GM18498 (cell line): ENCODE measurements at regions not wholly inside any gene's neighbourhood (a gene's known extent, or its start where the extent isn't known, plus 50 kb on each side); places are given as distances from the start of the nearest gene placed in this dataset.
A peak's percentile ranks its signal among the peaks of the same experiment; 100 is the strongest.
"Not testable (repeated sequence)": the region's sequence is repeated elsewhere in the genome, so short reads cannot be mapped to it uniquely, and the experiment has no call there.

ENCODE experiments used
- ATAC-seq: cut with Tn5 transposase; IDR thresholded peaks from one replicate; pipeline ENCODE4 v1.9.1; 2021; ENCODE audit warnings: mild to moderate bottlenecking, moderate library complexity; ENCODE audit not compliant: unreplicated experiment

DNA sequence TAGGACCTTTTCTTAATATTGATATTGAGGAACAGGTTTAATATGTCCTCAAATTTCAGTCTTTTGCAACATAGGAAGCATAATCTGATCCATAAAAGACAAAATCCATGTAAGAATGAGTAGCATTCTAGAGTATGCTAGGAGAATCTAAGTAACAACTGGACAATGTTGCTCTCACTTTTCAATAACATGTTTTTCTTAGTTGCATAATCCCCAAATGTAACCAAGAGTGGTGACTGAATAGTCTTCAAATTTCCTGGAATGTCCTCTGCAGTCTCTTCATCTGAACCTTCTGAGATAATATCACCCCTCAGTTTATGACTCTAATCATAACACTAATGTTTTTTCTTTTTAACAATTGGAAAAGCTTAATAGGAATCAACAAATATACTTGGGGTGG is 110.0 kb upstream of the ZEB2 start:
- ATAC-seq, result no peak

DNA sequence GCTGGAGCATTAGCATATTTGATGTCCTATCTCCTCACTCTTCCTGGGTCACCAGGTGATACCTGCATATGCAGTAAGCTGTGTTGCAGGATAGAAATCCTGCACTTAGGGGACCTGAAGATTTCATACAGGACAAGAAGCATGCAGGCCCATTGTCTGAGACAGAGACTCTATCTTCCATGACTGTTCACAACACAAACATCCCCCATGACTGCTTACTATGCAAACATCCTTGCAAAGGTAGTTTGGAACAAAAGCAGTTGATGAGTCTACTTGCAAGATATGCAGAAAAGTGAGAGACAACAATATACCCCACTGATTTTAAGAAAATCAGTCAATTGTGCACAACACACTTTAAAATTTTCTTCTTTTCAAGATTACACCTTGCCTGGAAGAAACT is 108.6 kb upstream of the ZEB2 start:
- ATAC-seq, result no peak

GRCh38 chr2:144625626-144626025 is 105.7 kb upstream of the ZEB2 start:
- ATAC-seq, result no peak

DNA sequence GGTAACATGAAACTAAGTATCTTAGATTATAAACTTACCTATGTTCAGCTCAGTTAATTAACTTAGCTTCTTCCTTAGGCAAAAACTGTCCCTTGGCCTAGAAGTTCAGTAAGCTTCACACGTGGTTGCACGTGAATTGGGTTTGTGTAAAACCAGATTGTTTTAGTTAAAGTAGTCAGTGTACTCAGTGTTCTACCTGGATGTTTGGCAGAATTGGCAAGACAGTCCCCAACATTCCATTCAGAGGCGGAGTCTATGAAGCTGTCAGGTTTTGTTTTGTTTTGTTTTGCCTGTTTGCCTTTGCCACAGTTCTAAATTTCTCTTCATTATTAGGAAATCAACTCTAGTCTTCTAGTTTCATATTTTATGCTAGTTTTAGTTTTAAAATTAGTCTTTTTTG is 105.3 kb upstream of the ZEB2 start:
- ATAC-seq, result no peak

DNA sequence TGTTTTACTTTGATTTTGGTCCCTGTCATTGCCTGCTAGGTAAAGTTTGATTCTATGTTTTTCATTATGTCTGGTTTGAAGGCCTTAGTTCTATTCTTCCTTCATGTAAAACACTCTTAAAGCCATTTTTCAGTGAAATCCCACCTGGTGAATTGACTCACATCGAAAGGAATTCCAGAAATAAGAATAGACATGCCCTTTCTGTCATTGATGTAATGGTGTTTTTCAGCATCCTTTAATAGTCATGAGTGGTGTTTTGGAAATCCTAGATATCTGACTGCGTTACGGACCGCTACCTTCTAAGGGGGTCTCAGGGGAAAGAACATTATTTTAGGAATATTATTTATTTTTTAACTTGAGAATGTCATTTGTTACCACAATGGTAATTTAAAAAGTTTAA is 104.5 kb upstream of the ZEB2 start:
- no peak for ATAC-seq

DNA sequence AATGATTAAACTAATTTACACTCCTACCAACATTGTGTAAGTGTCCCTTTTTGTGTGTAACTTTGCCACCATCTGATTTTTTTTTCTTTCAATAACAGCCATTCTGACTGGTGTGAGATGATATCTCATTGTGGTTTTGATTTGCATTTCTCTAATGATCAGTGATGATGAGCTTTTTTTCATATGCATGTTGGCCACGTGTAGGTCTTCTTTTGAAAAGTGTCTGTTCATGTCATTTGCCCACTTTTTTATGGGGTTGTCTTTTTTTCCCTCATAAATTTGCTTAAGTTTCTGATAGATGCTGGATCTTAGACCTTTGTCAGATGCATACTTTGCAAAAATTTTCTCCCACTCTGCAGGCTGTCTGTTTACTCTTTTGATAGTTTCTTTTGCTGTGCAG is 102.5 kb upstream of the ZEB2 start:
- ATAC-seq, result not testable (repeated sequence)

GRCh38 chr2:144621266-144621665 is 101.3 kb upstream of the ZEB2 start:
- no peak for ATAC-seq

DNA sequence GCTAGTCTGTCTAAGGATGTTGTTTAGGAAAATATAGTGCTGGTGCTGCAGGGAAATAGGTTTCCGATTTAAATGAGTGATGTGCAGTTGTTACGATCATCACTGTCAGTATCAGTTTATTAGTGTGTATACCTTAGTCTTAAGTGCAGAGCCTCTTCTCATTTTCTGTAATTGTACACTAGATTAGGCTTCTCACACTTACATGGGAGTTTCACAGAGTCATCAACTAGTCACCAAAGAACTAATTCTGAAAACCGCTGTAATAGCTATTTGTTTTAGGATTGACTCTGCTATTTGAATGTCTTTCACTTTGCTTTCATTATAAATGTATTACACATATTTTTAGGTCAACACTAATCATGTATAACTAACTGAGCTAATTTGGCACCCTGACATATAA is 99.8 kb upstream of the ZEB2 start:
- no peak for ATAC-seq

DNA sequence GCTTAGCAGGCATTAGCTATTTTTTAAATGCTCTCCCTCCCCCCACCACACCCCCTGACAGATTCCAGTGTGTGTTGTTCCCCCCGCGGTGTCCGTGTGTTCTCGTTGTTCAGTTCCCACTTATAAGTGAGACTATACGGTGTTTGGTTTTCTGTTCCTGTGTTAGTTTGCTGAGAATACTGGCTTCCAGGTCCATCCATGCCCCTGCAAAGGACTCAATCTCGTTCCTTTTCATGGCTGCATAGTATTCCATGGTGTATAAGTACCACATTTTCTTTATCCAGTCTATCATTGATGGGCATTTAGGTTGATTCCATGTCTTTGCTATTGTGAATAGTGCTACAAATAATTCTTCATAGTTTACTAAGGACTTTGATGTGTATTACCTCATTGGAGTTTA is 97.3 kb upstream of the ZEB2 start:
- not testable (repeated sequence) for ATAC-seq

DNA sequence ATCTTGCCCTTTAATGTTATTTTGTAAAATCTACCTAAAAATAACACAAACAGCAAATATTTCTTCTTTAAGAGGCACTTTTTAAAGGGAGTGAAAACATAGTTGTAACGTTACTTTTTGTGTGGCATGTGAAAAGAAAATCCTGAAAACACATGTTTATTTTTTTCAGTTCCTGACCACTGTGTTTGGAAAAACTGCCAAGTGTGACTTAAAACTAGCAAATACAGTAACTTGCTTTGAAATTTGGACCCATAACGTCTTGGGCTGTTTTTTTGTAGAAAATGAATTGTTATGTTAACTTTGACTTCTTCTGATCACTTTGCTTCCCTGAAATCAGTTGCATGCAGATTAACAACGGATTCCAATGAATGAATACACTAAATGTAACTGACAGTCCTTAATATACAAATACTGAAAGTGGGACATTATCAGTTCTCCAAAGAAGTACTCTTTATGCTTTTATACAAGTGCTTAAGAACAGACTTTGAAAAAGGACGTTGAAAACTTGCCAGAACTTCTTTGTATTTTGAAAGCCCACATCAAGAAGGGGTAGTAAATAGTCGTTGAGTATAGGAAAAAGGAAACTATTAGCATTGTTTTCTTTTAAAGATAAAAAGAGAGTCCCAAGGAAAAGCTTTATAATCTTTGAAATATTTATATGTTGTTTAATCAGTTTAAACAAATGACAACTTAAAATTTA is 96.1 kb upstream of the ZEB2 start:
- ATAC-seq, result no peak

GRCh38 chr2:144607891-144608521 is 88.1 kb upstream of the ZEB2 start:
- ATAC-seq, result no peak

DNA sequence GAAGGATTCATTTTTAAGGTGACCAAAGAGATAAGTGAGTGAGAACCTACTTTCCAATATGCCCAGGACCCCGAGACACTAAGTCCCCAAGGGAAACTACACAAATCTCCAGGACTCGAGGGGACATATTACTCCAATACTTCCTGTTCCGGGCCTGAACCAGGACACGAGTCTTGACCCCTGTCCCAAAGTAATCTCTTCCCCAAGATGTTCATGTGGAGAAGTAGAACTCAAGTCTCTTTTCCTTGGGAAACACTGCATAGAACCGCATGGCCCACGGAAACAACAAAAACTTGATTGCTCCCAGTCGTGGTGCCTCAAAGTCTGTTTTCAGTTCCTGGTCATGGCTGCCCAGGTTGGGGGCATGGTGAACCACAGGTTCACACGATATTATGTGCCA is 87.2 kb upstream of the ZEB2 start:
- no peak for ATAC-seq

DNA sequence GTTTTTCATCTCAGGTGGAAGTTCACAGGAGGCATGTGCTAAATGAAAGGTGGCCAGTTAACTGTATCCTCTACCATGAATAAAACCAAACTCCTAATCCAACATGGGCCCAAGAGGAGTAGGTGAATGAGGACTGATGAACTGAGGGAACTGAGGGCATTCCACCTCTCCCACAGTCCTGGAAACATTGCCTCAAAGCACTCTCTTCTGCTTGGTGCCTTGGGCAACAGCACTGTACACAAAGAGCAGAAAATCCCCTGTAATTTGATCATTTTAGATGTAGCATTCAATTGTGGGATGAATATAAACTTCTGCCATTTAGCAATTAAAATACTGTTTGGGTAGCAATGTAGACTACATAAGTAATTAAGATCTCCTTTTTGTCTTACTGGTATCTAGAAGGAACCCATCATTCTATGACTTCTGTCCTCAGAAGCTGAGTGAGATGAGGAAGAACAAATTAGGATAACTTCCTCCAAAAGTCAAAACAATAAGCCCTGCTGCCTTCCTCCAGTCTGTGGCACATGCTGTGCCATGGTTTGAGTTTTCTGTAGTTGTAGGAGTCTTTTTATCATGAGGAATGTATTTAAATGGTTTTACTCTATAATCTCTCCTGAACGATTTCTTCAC is 86.7 kb upstream of the ZEB2 start:
- no peak for ATAC-seq

- ATAC-seq, result no peak
Observed at GRCh38 chr2:144605231-144605840, 85.4 kb upstream of the ZEB2 start.

DNA sequence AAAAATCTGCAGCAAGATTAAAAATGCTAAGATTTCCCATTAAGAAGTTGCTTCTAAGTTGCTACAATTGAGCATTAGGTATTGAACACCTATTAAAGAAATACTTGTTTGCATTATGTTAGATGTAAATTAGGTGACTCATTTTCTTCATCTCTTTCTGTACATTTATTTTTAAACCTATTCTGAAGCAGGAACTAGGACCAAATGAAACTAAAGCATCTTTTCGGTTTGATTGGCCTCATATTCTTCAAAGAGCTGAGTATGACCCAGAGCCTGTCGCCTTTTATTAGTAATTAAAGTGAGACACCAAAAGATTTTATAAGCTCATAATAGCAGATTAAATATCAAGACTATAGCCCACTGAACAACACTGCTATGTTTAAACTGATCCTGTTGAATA is 83.4 kb upstream of the ZEB2 start:
- ATAC-seq, result no peak

DNA sequence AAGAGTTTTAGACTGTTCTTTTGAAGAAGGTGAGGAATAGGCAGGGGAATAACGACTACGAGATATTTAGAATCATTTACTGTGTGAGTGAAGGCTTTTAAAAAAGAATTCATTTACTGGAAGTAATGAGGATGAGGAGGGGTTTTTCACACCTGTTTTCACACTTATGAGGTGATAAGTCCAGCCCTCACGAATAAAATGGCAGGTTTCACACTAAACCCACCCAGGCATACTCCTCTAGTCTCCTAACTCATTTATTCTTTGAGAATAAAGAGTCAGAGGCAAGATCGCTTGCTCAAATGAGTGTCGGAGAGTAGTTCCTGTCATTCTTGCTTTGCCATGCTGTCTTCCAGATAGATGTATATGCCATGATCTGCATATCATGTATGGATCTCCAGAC is 79.0 kb upstream of the ZEB2 start:
- ATAC-seq, result no peak

DNA sequence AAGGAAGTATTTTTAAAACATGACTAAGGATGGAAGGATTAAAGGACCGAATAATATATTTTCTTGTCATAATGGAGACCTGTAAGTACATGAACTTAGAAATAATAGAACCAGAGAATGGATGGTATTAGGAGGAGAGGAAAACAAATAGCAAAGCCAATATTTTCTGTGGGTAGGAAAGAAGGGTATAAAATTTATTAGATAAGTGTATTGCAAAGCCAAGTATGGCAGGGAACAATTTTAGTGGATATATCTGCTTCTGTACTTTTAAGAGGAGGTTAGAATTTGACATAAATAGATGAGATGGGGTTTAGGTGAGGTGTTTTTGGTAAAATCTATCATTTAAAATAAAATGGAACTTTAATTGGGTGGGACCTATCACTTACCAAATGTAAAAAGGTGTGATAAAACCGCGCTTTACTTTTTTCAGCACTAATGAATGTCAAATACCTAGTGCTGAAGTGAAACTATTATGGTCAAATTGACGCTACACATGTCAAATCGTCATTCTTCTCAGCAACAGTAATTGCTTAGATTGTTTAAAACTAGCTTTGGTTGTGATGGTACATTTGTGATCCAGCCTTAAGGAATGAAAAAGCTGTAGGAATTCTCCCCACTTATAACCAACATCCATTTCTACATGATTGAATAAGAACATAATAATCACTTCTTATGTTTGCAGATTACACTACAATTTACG is 78.1 kb upstream of the ZEB2 start:
- no peak for ATAC-seq

DNA sequence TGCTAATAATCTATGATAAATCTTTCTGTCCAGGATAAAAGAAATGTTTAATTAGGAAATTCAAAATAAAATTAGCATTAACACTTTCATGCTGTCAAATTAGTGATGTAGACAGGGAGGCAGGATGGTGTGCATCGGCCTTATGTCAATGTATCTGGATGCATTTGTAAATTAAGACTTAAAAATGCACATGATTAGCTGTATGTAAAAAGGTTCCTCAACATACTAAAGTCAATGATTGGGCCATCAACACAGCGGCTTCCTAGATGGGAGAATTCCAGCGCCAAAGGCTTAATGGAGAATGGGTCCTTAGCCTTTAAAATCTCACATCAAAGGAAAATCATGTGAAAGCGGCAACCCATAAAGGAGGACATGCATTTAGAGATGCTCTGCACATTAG is 77.5 kb upstream of the ZEB2 start:
- ATAC-seq, result no peak

DNA sequence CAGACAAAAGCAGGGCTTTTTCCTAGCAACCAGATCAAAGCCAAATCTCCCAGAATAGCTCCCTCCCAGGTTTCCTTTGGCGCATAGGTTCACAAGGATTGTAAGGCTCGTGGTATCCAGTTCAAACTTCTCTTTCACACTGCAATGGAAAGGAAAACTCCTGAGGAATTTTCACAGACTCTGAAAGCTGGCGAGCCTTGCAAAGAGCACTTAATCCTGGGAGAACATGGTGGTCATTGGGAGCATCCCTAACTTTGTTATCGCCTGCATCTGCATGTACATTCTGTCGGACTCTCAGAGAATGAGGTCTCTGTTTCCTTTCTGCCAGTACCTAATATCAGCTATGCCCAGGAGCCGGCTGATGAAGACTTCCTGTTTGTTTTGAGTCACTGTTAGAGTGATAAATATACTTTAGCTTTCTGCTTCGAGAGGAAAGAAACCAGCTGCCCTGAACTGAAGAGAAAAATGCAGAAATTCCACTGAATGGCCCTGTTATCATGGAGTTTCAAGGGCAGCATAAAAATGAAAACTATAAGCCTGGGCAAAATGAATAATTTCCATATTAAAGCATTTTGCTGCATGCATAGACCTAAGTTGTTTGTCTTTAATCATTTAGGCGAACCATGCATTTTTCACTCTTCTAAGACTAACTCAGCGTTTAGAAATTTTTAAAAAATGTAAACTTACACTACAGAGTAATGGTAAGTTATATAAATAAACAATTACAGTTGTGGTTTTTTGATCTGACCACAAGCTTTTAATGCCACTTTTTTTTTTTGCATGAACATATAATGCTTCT is 76.4 kb upstream of the ZEB2 start:
- peak; percentile 92 for ATAC-seq

GRCh38 chr2:144595686-144596072 is 75.8 kb upstream of the ZEB2 start:
- ATAC-seq, result peak; percentile 46

DNA sequence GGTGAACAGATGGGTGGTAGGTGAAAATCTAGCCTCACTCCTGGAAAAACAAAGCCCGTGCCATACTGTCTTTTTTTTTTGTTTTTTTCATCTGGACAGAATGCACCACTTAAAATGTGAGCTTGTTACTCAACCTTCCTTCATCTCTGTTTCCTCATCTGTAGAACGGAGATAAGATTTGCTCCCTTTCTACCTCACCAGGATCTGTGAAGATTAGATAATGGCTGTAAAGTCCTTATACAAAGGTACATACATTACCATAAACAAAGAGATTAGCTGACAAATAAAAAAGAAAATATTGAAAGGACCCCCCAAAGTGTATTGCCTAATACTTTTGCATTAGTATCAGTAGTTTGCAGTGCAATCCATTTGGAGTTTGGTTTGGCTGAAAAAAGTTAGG is 75.4 kb upstream of the ZEB2 start:
- ATAC-seq, result no peak
